Esophagus squamous epithelium (tissue), 4 donors: ENCODE measurements at regions not wholly inside any gene's neighbourhood (a gene's known extent, or its start where the extent isn't known, plus 50 kb on each side); places are given as distances from the start of the nearest gene placed in this dataset.

Source experiments
- CTCF ChIP-seq, 6 experiments: fragments of 450-650 bp in 4 of 6; fragments of 200-600 bp in 2 of 6; sonication (generic) in 2 of 6; IDR thresholded peaks; one replicate each; pipeline ENCODE4 v1.5.1; 2016 to 2019; ENCODE audit warnings: antibody characterized with exemption in 6 of 6, mild to moderate bottlenecking in 4 of 6, moderate library complexity in 4 of 6
- POLR2A ChIP-seq, 4 donors: fragments of 450-650 bp; IDR thresholded peaks; one replicate each; pipeline ENCODE4 v1.6.1; 2017; ENCODE audit warnings: antibody characterized with exemption in 4 of 4, mild to moderate bottlenecking in 4 of 4, moderate library complexity in 3 of 4

DNA sequence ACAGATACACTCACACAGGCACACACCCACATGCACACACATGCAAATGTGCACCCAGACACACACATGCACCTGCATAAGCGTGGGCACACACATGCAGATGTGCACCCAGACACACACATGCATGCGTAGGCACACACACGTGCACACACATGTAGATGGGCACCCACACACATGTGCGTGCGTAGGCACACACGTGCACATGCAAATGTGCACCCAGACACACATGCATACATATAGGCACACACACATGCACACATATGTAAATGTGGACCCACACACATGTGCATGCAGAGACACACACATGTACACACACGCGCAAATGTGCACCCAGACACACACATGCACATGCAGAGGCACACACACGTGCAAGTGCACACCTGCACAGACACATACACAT lies 60.3 kb downstream of the MRM1 start:
- TF ChIP-seq POLR2A (IDR thresholded peaks at IDR 0.05): no peak
- no peak for TF ChIP-seq CTCF (IDR thresholded peaks at IDR 0.05)
